ENCODE measurements at regions not wholly inside any gene's neighbourhood (a gene's known extent, or its start where the extent isn't known, plus 50 kb on each side); places are given as distances from the start of the nearest gene placed in this dataset.

GRCh38 chr2:217616936-217617335 is 385.9 kb downstream of the TNS1 start:
- no peak overlapping the region for H3K27ac Mint-ChIP-seq (ENCODE audit: unreplicated experiment)
- no peaks in the 10 kb centered on the region for H3K9me3 Mint-ChIP-seq (ENCODE audit: unreplicated experiment)
- H3K4me3 Mint-ChIP-seq (ENCODE audit: unreplicated experiment): no peak overlapping the region
- H3K4me1 Mint-ChIP-seq (ENCODE audit: unreplicated experiment): peaks cover 3% of the 10 kb centered on the region
- no peak for DNase-seq (ENCODE audit: low spot score)
- TF ChIP-seq CTCF (IDR thresholded peaks at IDR 0.05; ENCODE audit: unreplicated experiment): no peak
- no peaks in the 10 kb centered on the region for H3K27me3 Mint-ChIP-seq (ENCODE audit: unreplicated experiment)
- no peaks in the 10 kb centered on the region for H3K36me3 Mint-ChIP-seq (ENCODE audit: low read depth, unreplicated experiment)

GRCh38 chr2:217615171-217615570 is 387.6 kb downstream of the TNS1 start:
- Mint-ChIP-seq H3K36me3 (ENCODE audit: low read depth, unreplicated experiment) (no peaks in the 10 kb centered on the region), H3K9me3 (ENCODE audit: unreplicated experiment) (no peaks in the 10 kb centered on the region), H3K4me1 (ENCODE audit: unreplicated experiment) (peaks cover 5% of the 10 kb centered on the region), H3K4me3 (ENCODE audit: unreplicated experiment) (no peak overlapping the region), H3K27me3 (ENCODE audit: unreplicated experiment) (no peaks in the 10 kb centered on the region), H3K27ac (ENCODE audit: unreplicated experiment) (no peak overlapping the region)
- no peak for TF ChIP-seq CTCF (IDR thresholded peaks at IDR 0.05; ENCODE audit: unreplicated experiment)
- DNase-seq (ENCODE audit: low spot score): no peak

- H3K27ac Mint-ChIP-seq (ENCODE audit: unreplicated experiment): no peak overlapping the region
- no peak for DNase-seq (ENCODE audit: low spot score)
- H3K9me3 Mint-ChIP-seq (ENCODE audit: unreplicated experiment): no peaks in the 10 kb centered on the region
- peaks cover 12% of the 10 kb centered on the region for H3K4me1 Mint-ChIP-seq (ENCODE audit: unreplicated experiment)
- no peak for TF ChIP-seq CTCF (IDR thresholded peaks at IDR 0.05; ENCODE audit: unreplicated experiment)
- H3K36me3 Mint-ChIP-seq (ENCODE audit: low read depth, unreplicated experiment): peaks cover 2% of the 10 kb centered on the region
- no peak overlapping the region for H3K4me3 Mint-ChIP-seq (ENCODE audit: unreplicated experiment)
- H3K27me3 Mint-ChIP-seq (ENCODE audit: unreplicated experiment): no peaks in the 10 kb centered on the region
These were observed 388.3 kb downstream of the TNS1 start for GRCh38 chr2:217614498-217614897.

GRCh38 chr2:217614096-217614495 is 388.7 kb downstream of the TNS1 start:
- H3K27ac Mint-ChIP-seq (ENCODE audit: unreplicated experiment): no peak overlapping the region
- no peak for DNase-seq (ENCODE audit: low spot score)
- H3K4me3 Mint-ChIP-seq (ENCODE audit: unreplicated experiment): no peak overlapping the region
- H3K36me3 Mint-ChIP-seq (ENCODE audit: low read depth, unreplicated experiment): peaks cover 4% of the 10 kb centered on the region
- TF ChIP-seq CTCF (IDR thresholded peaks at IDR 0.05; ENCODE audit: unreplicated experiment): no peak
- H3K4me1 Mint-ChIP-seq (ENCODE audit: unreplicated experiment): peaks cover 13% of the 10 kb centered on the region
- H3K27me3 Mint-ChIP-seq (ENCODE audit: unreplicated experiment): no peaks in the 10 kb centered on the region
- no peaks in the 10 kb centered on the region for H3K9me3 Mint-ChIP-seq (ENCODE audit: unreplicated experiment)

GRCh38 chr2:217612920-217613319 is 389.9 kb downstream of the TNS1 start:
- Mint-ChIP-seq H3K36me3 (ENCODE audit: low read depth, unreplicated experiment) (peaks cover 4% of the 10 kb centered on the region), H3K9me3 (ENCODE audit: unreplicated experiment) (no peaks in the 10 kb centered on the region), H3K4me3 (ENCODE audit: unreplicated experiment) (no peak overlapping the region), H3K4me1 (ENCODE audit: unreplicated experiment) (peaks cover 13% of the 10 kb centered on the region), H3K27ac (ENCODE audit: unreplicated experiment) (no peak overlapping the region), H3K27me3 (ENCODE audit: unreplicated experiment) (no peaks in the 10 kb centered on the region)
- DNase-seq (ENCODE audit: low spot score): no peak
- TF ChIP-seq CTCF (IDR thresholded peaks at IDR 0.05; ENCODE audit: unreplicated experiment): no peak
